T1000 (cell line): ENCODE measurements at regions not wholly inside any gene's neighbourhood (a gene's known extent, or its start where the extent isn't known, plus 50 kb on each side); places are given as distances from the start of the nearest gene placed in this dataset.
A peak's percentile ranks its signal among the peaks of the same experiment; 100 is the strongest.
"Not testable (repeated sequence)": the region's sequence is repeated elsewhere in the genome, so short reads cannot be mapped to it uniquely, and the experiment has no call there.

Experiments
- DNase-seq: peaks from one replicate; lab custom pipeline; 2025; ENCODE audit warnings: mixed read lengths; lab: John Stamatoyannopoulos, UW

DNA sequence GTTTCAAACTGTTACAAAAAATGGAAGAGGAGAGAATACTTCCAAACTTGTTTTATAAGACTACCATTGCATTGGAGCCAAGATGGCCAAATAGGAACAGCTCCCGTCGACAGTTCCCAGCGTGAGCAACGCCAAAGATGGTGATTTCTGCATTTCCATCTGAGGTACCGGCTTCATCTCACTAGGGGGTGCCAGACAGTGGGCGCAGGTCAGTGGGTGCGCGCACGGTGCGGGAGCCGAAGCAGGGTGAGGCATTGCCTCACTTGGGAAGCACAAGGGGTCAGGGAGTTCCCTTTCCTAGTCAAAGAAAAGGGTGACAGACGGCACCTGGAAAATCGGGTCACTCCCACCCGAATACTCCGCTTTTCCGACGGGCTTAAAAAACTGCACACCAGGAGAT is 149.7 kb upstream of the POF1B start:
- DNase-seq = not testable (repeated sequence)

DNA sequence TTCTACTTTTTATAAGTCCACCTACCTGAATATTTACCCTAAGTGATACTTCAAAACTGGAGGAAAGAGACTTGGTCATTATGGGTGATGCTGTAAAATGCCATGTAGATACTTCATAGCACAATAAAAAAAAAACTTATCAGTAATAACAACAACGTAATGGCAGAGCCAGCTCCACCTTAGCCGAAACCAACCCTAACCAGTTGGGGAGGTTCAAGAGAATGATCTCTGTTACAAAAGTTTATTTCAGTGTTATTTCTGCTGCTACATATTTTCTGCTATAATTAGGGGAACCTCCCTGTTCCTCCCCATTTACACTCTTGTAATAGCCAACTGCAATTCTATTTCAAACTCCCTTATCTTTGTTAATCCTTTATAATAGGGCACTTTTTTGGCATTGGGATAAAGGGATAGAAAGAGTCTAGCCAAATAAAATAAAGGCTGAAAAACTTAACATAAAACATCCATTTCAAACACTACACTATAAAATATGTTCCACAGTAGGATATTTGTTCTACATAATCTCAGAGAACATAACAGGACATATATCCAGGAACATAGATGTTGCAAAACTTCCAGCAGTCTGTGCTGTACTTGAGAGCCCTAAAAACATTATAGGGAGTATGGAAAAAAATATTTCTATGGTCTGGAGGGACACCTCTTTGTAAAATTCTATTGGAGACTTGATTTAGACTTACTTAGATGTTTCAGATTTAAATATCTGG is 138.7 kb upstream of the POF1B start:
- DNase-seq = no peak

DNA sequence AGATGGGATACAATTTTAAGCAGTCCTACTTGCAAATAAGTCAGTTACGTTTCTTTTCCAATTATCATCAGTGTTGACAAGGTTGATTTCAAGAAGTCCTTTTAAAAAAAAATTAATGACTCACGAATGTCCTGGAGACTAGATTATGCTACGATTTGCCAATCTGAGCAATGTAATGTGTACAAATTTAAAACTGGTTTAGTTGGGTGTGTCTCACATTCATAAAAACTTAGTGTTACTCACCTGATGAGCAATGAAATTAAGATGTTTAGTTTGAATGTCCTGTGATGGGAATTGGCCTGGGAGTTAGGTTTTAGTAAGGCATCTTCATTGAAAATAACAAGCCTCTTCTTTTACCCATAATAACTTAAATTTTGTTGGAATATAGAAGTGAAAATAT is 136.7 kb upstream of the POF1B start:
- no peak for DNase-seq

DNA sequence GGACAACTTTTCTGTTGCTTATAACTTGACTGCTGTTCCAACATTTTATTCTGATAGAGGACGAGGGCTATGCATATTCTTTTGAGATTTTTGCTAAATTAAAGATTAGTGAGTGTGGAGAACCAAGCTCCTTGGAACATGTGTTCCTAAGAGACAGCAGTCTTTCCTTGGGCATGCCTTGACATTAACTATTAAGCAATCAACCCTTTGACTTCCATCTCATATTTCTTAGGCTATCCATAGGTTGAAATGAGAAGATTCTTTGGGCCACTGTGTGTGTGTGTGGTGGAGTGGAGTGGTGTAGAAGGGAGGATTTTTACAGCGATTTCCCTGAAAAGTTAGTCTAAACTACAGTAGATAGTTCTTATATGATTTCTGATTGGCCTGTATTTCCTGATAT is 127.4 kb upstream of the POF1B start:
- DNase-seq = no peak

DNA sequence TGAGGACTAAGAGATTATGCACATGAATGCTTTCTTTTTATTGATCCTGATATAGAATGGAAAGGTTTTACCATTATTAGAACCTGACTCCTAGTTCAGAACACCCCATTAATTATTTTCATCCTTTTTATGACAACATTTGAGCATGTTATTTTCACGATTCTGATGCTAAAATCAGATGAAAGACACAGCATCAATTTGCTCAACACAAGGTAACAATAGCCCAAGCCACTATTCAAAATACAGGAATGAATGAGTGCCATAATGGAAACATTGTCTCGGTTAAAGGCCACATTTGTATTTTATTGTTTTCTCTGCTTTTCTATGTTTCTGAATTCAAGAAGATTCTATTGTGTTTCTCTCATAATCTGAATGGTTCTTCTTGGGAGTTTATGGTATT is 126.3 kb upstream of the POF1B start:
- DNase-seq = no peak

GRCh38 chrX:85504381-85504780 is 124.9 kb upstream of the POF1B start:
- DNase-seq = no peak

DNA sequence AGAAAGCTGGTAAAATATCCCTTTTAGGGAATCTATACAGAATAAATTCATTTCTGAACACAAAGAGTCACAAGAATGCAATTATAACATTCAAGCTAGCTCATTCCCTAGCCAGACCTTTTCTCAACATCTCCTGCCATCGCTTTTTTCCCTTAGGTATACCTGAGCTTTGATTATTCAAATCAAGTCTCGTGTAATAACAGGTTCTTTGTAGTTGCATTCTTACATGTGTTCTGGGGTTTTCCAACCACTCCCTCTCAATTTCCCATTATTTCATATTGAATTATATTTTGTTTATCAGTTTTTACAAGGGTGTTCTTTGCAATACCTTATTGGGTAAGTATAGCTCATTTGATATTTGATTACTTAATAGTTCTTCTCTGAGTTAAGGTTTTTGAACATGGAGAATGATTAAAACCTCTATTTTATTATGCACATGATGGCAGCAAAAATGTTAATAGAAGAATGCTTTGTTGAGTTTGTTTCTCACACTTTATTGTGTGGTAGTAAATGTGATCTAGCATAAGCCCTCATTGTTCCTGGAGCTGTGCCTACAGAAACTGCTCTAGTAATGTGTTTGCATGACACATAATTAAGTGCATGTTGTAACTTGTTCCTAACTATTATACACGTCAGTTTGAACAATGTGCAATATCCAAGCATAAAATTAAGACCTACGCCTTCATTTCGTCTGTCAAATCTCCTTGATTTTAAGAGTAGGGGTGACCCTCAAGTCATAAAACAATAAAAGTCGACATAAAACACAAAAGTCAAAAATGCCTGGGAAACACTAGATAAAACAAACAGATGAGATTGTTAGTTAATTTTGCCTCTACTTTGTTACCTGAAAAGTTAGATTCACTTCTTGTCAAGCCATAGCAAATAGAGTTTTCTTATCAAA is 124.0 kb upstream of the POF1B start:
- DNase-seq = no peak

DNA sequence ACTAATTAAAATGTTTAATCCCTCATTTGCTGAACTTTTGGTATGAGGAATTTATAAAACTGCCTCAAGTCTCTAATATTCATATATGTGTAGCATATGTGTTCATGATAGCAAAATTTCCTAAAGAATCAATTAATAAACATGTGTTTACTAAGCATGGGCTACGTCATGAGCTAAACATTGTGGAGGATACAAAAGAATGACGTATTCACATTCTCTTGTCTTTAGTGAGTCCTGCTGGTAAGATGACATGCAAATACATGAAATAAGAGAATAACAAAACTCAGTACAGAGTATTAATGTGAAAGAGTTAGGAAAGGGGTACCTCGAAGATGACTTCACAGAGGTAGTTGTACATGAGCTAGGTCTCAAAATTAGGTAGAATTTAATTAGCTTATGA is 121.9 kb upstream of the POF1B start:
- no peak for DNase-seq

GRCh38 chrX:85499400-85499799 is 119.9 kb upstream of the POF1B start:
- DNase-seq = peak; percentile 1

GRCh38 chrX:85493821-85494220 is 114.4 kb upstream of the POF1B start:
- DNase-seq = no peak

DNA sequence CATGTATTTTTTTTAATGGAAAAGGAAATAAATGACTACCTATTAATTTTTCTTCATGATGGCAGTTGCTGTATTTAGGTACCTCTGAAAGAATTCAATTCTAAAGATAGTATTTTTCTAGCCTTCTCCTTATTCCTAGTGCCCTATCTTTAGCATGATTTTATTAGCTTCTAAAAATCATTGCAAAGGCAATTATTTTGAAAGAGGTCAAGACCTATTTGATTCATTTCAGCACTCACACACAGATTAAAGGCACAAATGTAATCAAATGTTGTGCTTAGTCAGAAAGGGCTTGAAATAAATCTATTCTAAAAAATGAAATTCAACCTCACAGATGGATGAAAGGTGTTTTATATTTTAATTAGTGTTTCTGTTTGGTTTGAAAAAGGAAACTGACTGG is 74.8 kb upstream of the POF1B start:
- no peak for DNase-seq

GRCh38 chrX:85444613-85445012 is 65.1 kb upstream of the POF1B start:
- no peak for DNase-seq
